IPS DF 19.7 (cell line): ENCODE measurements at regions not wholly inside any gene's neighbourhood (a gene's known extent, or its start where the extent isn't known, plus 50 kb on each side); places are given as distances from the start of the nearest gene placed in this dataset.
"Not testable (repeated sequence)": the region's sequence is repeated elsewhere in the genome, so short reads cannot be mapped to it uniquely, and the experiment has no call there.

ENCODE experiments used
- DNase-seq: peaks from one replicate; pipeline ENCODE4 v3.0.0-alpha.2; 2013; ENCODE audit warnings: low read depth, low spot score

GRCh38 chr16:29258946-29259634 lies 147.4 kb downstream of the NPIPB11 start:
- not testable (repeated sequence) for DNase-seq

DNA sequence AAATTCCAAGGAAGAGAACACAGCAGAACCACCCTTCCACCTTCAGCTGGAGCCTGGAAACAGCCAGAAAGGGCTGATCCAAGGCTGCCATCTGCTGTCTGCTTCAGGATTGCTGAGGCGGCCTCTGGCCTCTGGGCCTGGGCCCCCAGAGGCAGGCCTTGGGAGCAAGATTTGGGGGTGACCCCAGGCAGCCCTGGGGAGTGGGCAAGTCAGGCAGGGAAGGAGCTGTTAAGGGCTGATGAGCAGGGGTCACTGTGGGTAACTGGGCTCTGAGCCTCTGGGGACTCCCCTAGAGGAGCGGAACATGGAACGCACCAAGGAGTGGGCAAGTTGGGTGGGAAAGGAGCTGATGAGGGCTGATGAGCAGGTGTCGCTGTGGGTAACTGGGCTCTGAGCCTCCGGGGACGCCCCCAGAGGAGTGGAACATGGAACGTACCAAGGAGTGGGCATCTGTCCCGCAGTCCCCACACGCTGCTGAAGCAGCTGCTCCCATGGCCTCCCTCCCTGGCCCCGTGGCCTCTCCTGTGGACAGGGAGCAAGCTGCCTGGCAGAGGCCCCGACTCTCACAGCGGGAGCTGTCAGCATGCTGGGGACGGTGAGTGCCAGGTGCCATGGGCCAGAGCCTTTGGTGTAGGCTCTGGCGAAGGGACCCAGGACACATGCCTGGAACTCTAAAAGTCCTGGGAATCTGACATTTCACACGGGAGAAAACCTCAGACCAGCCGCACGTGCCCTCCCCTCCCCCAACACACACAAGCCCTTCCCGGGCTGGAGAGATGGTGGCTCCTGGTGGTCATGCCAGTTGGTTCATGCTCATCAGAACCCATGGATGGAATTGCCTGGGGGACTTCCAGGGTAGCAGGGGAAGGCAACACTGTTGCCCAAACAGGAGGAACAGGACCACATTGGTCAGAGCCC lies 148.8 kb downstream of the NPIPB11 start:
- DNase-seq: not testable (repeated sequence)

DNA sequence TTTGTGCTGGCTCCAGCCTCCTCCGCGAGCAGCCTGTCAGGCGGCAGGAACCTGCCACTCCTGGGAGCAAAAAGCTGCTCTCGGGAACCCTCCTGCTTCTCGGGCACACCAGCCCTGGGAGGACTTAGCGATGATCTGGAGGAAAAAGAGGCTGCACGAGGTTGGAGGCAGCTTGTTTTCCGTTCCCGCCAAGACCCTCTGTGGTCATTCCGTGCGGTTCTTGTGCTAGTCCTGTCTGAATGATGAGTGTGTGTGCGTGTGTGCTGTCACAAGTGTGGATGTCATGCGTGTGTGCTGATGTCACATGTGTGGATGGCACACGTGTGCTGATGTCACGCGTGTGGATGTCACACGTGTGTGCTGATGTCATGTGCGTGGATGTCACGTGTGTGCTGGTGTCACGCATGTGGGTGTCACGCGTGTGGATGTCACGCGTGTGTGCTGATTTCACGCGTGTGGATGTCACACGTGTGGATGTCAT lies 150.0 kb downstream of the NPIPB11 start:
- no peak for DNase-seq

- not testable (repeated sequence) for DNase-seq
Measured at GRCh38 chr16:29255957-29256356, 150.6 kb downstream of the NPIPB11 start.

- DNase-seq: not testable (repeated sequence)
Measured at GRCh38 chr16:29255496-29255796, 151.1 kb downstream of the NPIPB11 start.

GRCh38 chr16:29254676-29255495 lies 151.6 kb downstream of the NPIPB11 start:
- DNase-seq: no peak

DNA sequence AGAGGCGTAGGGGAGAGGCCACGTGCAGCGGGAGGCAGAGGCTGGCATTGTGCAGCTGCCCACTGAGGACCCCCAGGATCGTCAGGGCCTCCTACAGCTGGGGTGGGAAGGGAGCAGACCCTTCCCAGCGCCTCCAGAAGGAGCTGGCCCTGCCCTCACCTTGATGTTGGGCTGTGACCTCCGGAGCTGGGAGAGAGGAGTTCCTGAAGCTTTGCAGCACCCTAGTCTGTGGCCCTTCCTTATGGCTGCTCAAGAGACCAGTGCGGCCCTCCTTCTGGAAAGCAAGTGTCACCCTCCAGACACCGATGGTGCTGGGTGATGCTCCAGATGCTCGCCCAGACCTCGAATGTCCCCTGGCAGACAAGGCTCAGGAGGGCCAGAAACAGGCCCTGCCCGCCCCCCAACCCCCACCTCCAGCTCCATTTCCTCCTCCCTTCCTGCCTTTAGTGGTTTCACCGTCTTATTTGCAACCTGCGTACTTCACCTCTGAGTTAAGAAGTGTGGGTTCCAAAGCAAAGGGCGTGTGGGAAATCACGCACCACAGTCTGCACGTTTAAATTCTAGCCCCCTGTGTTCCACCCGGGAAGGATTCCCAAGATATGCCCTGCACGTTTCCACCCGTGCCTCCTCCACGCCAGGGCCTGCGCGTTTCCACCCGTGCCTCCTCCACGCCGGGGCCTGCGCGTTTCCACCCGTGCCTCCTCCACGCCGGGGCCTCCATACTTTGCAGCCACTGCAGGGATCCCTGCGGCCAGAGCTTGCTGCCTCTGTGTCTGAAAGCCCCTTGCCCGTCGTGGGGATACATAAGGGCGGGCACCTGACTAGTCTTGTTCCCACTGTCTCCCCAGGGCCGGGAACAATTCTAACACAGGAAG lies 152.6 kb downstream of the NPIPB11 start:
- DNase-seq: not testable (repeated sequence)

GRCh38 chr16:29253066-29253590 lies 153.4 kb downstream of the NPIPB11 start:
- not testable (repeated sequence) for DNase-seq

GRCh38 chr16:29252311-29252710 lies 154.2 kb downstream of the NPIPB11 start:
- DNase-seq: not testable (repeated sequence)

GRCh38 chr16:29251571-29252011 lies 154.9 kb downstream of the NPIPB11 start:
- DNase-seq: not testable (repeated sequence)

DNA sequence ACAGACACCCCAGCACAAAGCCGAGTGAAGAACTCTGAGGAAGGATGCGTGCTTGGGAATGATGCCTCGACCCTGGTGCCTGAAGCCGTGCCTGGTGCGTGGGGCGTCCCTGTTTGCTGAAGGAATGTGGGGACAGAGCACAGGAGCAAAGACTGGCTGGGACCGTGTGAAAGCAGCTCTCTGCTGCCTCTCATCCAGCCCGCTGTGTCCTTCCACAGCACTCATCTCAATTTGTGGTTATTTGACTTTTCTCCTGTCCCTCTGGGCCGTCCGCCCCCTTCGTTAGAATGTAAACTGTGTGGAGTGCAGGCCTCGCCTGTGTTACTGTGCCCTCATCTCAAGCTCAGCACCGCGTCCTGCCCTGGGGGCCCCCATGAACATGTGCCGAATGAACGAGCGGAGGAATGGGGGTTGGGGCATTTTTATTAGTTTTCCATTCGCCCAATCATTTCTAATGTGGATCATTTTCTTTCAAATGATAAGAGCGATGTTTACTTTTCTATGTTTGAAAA lies 155.5 kb downstream of the NPIPB11 start:
- DNase-seq: not testable (repeated sequence)

DNA sequence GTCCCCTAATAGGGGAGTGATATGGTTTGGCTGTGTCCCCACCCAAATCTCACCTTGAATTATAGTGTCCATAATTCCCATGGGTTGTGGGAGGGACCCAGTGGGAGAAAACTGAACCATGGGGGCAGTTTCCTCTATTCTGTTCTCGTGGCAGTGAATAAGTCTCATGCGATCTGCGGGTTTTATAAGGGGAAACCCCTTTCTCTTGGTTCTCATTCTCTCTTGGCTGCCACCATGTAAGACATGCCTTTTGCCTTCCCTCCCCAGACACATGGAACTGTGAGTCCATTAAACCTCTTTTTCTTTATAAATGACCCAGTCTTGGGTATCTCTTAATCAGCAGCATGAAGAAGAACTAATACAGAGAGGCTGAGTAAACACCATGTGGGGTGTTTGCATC lies 156.0 kb downstream of the NPIPB11 start:
- not testable (repeated sequence) for DNase-seq

DNA sequence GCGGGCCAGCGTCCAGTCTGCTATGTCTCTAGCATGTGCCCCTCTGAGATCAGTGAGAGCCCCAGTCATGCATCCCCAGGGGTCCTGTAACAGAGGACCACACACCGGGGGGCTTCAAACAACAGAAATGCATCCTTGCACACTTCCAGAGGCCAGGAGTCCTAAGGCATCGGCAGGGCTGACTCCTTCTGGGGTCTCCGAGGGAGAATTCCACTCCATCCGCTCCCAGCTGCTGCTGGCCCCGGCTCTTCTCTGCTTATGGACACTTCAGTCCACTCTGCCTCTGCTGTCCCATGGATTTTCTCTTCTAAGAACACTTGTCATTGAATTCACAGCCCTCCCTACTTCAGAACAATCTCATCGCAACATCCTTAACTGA lies 157.6 kb downstream of the NPIPB11 start:
- DNase-seq: not testable (repeated sequence)

DNA sequence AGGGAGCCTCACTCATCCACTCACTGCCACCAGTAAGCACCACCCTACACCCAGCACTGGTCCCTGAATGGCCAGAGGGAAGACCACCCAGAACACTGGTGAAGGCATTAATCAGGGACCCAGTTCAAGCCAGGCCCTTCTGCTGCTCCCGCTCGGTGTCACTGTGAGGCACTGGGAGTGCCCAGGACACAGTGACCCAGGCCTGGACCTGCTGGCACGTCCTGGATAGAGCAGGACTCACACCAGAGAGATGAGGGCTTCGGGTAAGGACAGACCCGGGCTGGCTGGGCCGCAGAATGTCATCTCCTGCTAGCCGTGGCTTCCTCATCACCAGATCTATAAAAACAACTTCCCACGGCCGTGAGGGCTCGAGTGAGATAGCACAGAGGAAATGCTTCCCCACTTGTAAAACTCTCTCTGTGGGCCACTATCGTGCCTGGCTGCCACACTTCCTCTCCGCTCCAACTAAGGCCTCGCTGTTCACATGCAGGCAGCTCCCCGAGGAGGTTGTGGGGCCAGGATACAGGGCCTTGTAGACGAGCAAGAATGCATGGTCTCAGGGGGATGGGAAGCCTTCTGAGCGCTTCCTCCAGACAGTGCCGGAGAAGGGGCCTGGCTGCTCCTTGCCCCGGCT lies 158.1 kb downstream of the NPIPB11 start:
- not testable (repeated sequence) for DNase-seq

GRCh38 chr16:29246091-29246490 lies 160.4 kb downstream of the NPIPB11 start:
- DNase-seq: not testable (repeated sequence)

- DNase-seq: no peak
Measured at GRCh38 chr16:29237971-29238370, 168.5 kb downstream of the NPIPB11 start.

DNA sequence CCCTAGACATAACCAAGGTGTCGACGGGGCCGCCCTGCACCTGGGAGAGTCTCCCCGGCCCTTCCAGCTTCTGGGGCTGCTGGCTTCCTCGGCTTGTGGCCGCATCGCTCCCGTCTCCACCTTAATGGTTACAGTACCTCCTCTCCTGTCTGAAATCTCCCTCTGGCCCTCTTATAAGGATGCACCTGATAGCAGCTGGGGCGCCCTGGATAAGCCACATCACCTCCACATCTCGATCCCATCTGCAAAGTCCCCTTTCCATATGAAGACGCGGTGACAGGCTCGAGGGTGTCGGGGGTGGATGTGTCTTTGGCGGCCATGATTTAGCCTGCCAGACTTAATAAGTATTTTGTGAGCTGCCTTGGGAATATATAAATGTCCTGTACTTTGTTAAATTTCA lies 169.0 kb downstream of the NPIPB11 start:
- DNase-seq: not testable (repeated sequence)

GRCh38 chr16:29237023-29237422 lies 169.5 kb downstream of the NPIPB11 start:
- not testable (repeated sequence) for DNase-seq

DNA sequence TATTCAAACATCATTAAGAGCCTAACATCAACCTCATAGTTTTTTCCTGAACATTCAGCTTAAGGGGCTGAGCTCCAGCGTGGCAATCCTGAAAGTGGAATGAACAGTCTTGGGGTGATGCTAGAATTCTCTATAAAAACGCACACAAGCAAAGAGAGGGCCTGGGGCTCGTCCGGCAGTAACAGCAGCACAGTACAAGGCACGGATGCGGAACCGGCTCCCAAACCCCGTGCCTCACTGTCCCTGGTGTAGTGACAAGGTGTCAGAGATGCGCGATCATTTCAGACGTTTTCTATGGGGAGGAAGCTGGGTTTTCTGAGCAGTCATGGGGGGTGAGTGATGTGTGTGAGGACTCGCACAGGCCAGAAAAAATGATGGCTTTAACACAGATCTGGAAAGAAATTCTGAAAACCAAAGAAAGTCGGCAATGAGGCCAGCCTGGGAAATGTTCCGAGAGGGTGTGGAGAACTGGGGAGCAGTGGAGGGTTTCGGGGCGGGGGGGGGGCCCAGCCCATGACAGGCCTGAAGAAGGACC lies 170.6 kb downstream of the NPIPB11 start:
- DNase-seq: not testable (repeated sequence)
